NOMO-1 treated with DMSO at 0.1 percent for 48 hours (cell line): ENCODE measurements at regions not wholly inside any gene's neighbourhood (a gene's known extent, or its start where the extent isn't known, plus 50 kb on each side); places are given as distances from the start of the nearest gene placed in this dataset.

Source experiments
- DNase-seq: peaks from one replicate; lab custom pipeline; 2025; ENCODE audit not compliant: unreplicated experiment; lab: John Stamatoyannopoulos, UW

- no peak for DNase-seq
These were observed 1396.8 kb downstream of the LRRC4C start for GRCh38 chr11:40062616-40063015.

- DNase-seq: no peak
These were observed 1398.2 kb downstream of the LRRC4C start for GRCh38 chr11:40061221-40061620.

- no peak for DNase-seq
These were observed 1404.8 kb downstream of the LRRC4C start for GRCh38 chr11:40054631-40055030.

- DNase-seq: no peak
These were observed 1414.1 kb downstream of the LRRC4C start for GRCh38 chr11:40045312-40045711.

GRCh38 chr11:40037005-40037404, 1422.4 kb downstream of the LRRC4C start:
- DNase-seq: no peak

GRCh38 chr11:40032331-40032730, 1427.1 kb downstream of the LRRC4C start:
- DNase-seq: no peak

- no peak for DNase-seq
These were observed 1428.6 kb downstream of the LRRC4C start for GRCh38 chr11:40030867-40031266.

- no peak for DNase-seq
These were observed 1430.1 kb downstream of the LRRC4C start for GRCh38 chr11:40029391-40029790.

- DNase-seq: no peak
These were observed 1431.7 kb downstream of the LRRC4C start for GRCh38 chr11:40027720-40028119.

GRCh38 chr11:40023724-40024123, 1435.7 kb downstream of the LRRC4C start:
- DNase-seq: no peak

GRCh38 chr11:40010011-40010410, 1449.4 kb downstream of the LRRC4C start:
- no peak for DNase-seq

GRCh38 chr11:39992551-39992950, 1466.9 kb downstream of the LRRC4C start:
- DNase-seq: no peak

- no peak for DNase-seq
These were observed 1469.0 kb downstream of the LRRC4C start for GRCh38 chr11:39990421-39990831.

GRCh38 chr11:39975091-39975490, 1484.4 kb downstream of the LRRC4C start:
- no peak for DNase-seq

GRCh38 chr11:39972461-39972860, 1487.0 kb downstream of the LRRC4C start:
- DNase-seq: no peak

GRCh38 chr11:39971938-39972337, 1487.5 kb downstream of the LRRC4C start:
- no peak for DNase-seq

- no peak for DNase-seq
These were observed 1491.4 kb downstream of the LRRC4C start for GRCh38 chr11:39968071-39968470.

GRCh38 chr11:39965701-39966100, 1493.8 kb downstream of the LRRC4C start:
- no peak for DNase-seq

- no peak for DNase-seq
These were observed 1499.2 kb downstream of the LRRC4C start for GRCh38 chr11:39960206-39960605.

- DNase-seq: no peak
These were observed 1526.5 kb downstream of the LRRC4C start for GRCh38 chr11:39932966-39933365.

- DNase-seq: no peak
These were observed 1542.2 kb downstream of the LRRC4C start for GRCh38 chr11:39917256-39917655.

GRCh38 chr11:39910087-39910486, 1549.4 kb downstream of the LRRC4C start:
- DNase-seq: no peak

- no peak for DNase-seq
These were observed 1598.5 kb downstream of the LRRC4C start for GRCh38 chr11:39860931-39861330.

GRCh38 chr11:39817241-39817640, 1642.2 kb downstream of the LRRC4C start:
- DNase-seq: no peak
